ENCODE measurements at regions not wholly inside any gene's neighbourhood (a gene's known extent, or its start where the extent isn't known, plus 50 kb on each side); places are given as distances from the start of the nearest gene placed in this dataset.

DNA sequence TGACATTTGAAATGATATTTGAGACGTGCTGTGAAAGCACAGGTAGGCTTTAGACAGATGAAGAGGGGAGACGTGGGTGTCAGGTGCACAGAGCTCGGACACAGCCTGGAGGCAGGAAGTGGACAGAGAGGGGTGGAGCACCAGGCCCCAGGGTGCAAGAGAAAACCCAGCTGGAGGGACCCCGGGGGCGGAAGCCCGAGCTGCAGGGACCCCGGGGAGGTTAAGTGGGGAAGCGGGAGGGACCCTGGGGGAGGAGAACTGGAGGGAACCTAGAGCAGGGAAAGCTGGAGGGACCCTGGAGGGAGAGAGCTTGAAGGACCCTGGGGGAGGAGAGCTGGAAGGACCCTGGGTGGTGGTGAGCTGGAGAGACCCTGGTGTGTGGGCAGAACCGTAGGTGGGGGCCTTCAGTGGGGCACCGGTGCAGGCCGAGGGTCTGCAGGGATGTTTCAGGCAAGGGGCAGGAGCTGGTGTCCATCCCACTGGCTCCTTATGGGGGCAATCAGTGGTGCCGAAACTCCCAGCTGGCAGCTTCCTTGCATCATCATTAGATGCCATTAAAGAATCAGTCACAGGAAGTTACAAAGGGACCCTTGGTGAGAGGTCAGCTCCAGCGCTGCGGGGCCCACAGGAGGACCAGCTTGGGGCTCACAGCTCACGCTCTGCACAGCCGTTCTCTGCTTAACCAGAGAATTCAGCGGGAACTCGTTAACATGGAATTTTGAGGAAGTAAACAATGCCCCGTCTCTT is 246.6 kb downstream of the EIPR1 start:
- TF ChIP-seq POLR2A (IDR thresholded peaks at IDR 0.05): no peak
- TF ChIP-seq, protein P1, sequence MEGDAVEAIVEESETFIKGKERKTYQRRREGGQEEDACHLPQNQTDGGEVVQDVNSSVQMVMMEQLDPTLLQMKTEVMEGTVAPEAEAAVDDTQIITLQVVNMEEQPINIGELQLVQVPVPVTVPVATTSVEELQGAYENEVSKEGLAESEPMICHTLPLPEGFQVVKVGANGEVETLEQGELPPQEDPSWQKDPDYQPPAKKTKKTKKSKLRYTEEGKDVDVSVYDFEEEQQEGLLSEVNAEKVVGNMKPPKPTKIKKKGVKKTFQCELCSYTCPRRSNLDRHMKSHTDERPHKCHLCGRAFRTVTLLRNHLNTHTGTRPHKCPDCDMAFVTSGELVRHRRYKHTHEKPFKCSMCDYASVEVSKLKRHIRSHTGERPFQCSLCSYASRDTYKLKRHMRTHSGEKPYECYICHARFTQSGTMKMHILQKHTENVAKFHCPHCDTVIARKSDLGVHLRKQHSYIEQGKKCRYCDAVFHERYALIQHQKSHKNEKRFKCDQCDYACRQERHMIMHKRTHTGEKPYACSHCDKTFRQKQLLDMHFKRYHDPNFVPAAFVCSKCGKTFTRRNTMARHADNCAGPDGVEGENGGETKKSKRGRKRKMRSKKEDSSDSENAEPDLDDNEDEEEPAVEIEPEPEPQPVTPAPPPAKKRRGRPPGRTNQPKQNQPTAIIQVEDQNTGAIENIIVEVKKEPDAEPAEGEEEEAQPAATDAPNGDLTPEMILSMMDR (IDR thresholded peaks at IDR 0.05): no peak
